Activated T-cell treated with anti-CD3 and anti-CD28 coated beads for 4 hours (primary cell): ENCODE measurements at regions not wholly inside any gene's neighbourhood (a gene's known extent, or its start where the extent isn't known, plus 50 kb on each side); places are given as distances from the start of the nearest gene placed in this dataset.

Source experiments
- DNase-seq: peaks from one replicate; pipeline ENCODE4 v3.0.0-alpha.2; 2020

- DNase-seq, result peak; percentile 40
Observed at GRCh38 chr9:107172160-107172978, 110.7 kb upstream of the RAD23B start.

- DNase-seq, result no peak
Observed at GRCh38 chr9:107172979-107173347, 110.1 kb upstream of the RAD23B start.

GRCh38 chr9:107173422-107174180 lies 109.5 kb upstream of the RAD23B start:
- no peak for DNase-seq

- DNase-seq, result no peak
Observed at GRCh38 chr9:107174441-107174840, 108.6 kb upstream of the RAD23B start.

DNA sequence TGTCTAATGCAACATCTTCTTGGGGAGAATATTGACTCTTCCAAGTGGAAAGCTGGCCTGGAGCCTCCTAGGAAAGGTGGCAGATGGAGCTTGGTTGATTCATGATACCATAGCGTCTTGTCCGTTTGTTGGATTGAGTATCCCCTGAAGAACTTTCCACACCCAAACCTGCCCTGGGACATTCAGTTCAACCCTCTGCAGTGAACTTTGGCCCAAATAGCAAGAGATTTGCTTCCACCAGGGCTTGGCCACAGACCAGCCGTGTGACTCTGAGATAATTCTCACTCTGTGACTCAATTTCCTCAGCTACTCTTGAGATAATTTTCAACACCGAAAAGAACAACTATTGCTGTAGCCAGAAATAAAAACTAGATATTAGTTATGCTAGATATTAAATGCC lies 108.0 kb upstream of the RAD23B start:
- DNase-seq, result no peak

GRCh38 chr9:107175816-107176435 lies 107.2 kb upstream of the RAD23B start:
- no peak for DNase-seq

DNA sequence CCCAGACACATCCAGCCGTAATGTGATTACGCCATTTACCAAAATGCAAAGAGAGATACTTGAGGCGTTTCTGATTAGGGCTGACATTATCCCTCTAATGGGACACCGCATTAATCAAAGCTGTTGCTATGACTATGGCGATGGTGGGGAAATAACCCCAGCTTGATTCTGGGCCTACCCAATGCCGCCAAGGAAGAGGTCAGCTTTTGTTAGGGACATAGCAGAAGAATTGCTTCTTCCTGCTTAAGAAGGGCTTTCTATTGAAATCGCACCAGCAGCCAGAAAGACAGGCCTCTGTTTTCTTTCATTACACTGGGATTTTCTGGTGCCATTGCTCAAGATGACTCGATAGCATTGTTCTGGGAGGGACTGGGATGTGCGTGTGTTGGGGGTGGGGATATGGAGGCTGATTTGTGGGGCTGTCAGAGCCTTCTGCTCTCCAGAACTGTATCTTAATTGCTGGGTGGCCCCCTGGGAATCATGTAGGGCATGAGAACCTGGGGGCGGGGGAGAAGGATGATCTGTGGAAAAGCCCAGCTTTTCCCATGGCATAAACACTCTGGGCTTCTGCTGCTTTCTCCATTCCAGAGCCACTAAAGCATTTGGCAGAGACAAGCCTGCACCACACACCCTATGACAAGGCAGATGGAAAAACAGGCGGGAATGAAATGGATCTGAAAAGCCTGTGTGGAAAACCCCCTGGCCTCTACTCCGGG lies 106.5 kb upstream of the RAD23B start:
- no peak for DNase-seq

GRCh38 chr9:107177243-107177839 lies 105.7 kb upstream of the RAD23B start:
- no peak for DNase-seq

DNA sequence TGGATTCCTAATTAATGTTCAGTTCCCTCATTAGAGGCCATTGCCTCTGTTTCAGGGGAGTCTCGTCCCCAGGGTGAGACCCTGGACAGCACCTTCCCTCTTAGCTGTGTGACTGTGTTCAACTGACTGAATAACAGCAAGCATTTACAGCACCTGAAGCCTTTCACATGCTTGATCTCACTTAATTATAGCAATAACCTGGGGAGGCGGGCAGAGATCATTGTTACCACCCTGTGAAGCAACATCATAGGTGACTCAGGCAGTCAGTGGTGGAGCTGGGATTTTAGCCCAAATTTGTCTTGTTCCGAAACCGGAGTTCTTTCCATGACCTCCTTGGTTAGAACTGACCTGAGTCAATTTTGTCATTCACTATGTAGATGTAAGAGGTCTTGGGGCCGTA lies 105.2 kb upstream of the RAD23B start:
- DNase-seq, result no peak

DNA sequence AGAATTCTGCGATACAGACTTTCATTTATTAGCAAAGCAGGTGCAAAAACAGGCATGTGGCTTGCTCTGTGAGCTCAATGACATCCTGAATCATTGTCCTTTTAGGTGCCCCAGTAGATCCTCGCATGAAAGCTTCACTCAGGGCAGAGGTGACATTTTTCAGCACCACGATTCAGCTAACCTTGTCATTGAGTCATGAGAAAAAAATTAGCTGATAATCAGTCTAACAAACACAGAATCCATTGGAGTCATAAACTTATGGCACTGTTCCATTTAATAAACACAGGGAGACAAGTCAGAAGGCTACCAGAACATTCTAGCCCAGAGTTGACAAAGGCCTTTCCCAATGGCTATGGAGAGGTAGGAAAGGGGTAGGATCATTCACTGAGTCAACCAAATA lies 104.8 kb upstream of the RAD23B start:
- DNase-seq, result no peak

GRCh38 chr9:107180206-107180605 lies 102.9 kb upstream of the RAD23B start:
- no peak for DNase-seq

DNA sequence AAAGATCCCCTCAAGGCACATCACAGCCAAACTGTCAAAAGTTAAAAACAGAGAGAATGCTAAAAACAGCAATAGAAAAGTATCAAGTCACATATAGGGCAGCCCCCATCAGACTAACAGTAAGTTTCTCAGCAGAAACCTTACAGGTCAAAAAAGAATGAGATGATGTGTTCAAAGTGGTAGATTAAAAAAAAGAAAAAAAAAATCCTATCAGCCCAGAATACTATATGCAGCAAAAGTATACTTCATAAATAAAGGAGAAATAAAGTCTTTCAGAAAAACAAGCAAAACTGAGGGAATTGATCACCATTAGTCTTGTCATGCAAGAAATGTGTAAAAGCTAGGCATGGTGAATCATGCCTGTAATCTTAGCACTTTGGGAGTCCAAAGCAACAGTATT lies 99.9 kb upstream of the RAD23B start:
- no peak for DNase-seq

GRCh38 chr9:107188376-107188775 lies 94.7 kb upstream of the RAD23B start:
- DNase-seq, result no peak

GRCh38 chr9:107190061-107190935 lies 92.8 kb upstream of the RAD23B start:
- DNase-seq, result no peak

DNA sequence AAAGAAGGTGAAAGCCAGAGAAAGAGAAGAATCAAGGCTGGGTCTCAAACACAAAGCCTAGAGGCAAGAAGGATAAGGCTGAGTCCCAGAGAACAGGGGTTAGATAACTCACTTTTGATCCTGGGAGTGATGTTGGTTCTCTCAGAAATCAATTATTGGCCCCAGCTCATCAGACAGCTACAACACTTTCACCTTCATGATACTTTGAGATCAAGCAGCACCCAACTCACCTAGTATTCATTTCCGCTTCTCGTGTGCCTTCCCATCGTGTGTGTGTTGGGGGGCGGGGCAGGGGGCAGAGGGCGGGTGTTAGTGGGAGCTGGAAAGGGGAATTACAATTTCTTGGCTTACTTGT lies 92.2 kb upstream of the RAD23B start:
- no peak for DNase-seq

- no peak for DNase-seq
Observed at GRCh38 chr9:107193251-107193650, 89.8 kb upstream of the RAD23B start.

DNA sequence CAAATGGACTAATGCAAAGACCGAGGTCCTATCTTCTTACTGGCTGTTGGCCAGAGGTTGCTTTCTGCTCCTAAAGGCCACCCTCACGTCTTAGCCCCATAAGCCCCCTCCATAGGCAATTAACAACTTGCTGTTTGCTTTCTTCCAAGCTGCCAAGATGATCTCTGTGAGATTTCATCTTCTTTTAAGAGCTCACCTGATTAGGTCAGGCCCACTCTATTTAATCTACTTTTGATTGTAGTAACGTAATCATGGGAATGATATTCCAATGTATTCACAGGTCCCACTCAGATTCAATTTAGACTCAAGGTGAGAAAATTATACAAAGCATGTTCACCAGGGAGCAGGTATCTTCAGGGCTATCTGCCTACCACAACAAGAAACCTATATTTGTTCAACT lies 84.4 kb upstream of the RAD23B start:
- no peak for DNase-seq

DNA sequence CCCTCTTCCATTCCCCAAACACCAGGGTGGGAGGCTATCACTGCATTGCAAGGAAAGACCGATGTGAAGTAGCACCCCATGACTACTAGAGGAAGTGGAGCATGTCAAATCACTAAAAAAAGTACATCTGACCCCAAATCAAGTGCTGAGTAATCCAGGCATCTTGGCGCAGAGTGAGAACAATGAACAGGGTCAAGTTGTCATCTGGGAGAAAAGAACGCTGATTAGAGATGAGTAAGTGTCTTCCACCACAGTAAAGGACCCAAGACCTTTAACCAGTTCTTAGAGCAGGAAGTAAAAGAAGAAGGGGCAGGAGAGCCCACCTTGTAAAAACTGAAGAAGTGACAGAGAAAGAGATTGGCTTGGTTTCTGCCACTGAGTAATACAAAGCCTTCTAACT lies 75.0 kb upstream of the RAD23B start:
- DNase-seq, result no peak

DNA sequence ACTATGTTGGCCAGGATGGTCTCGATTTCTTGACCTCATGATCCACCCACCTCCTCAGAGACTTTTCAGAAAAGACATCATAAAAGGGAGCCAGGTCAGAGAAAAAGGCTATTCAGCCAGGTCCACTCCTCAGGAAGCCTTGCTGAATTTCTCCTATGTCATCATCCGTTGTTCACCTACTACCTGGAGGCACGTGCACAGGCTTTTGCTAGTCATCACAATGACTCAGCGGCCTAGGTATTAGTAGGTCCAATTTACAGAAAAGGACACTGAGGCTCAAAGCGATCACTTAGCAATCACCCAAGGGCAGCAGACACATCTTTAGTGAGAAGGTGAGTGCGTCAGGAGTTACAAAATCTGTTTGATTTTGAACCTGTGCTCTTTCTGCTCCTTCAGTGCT lies 72.3 kb upstream of the RAD23B start:
- no peak for DNase-seq

DNA sequence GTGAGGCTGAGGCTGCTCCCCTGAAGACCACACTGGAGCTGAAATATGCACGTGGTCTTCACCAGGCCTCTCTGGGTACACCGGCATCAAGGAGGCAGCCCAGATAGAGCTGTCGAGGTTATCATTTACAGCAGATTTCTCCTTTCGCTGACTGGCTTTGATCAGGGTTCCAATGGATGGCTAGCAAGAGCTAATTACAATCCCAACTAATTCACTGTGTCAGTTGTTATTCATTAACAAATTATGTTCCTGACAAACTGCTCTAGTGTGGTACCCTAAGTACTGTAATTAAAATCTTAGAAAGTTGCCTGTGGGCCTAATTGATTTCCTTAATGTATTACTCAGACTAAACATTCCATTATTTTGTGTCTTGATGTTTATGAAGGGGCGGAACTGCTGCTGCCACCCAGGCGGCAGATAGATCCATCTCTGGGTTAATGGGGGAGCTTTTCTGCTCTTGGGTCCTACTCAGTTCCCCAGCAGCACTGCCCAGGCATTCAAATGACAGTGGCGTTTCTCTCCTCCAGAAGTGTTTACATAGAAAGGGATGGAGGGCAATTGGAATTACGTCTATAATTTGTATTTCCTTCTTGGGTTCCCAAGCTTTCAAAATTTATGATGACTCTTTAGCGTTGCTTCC lies 71.7 kb upstream of the RAD23B start:
- DNase-seq, result no peak

- no peak for DNase-seq
Observed at GRCh38 chr9:107212613-107213012, 70.5 kb upstream of the RAD23B start.

DNA sequence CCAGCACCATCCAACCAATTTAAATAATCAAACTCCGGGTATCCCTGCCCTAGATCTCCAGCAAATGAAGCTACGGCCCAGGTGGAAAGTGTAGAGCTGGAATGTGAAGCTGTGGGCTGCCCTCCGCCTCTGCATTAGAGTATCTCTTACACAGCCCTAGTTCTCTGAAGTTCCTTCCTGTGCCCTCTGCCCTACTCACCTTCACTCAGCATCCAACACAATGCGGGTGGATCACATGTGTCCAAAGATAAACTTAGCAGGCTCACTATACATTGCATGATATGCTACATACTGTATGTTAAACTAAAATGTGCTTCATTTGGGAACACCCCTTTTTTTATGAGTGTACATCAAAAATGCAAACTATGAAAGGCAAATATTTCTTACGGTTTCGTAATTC lies 70.0 kb upstream of the RAD23B start:
- DNase-seq, result no peak
